Heart right ventricle (tissue), 16 donors: ENCODE measurements at regions not wholly inside any gene's neighbourhood (a gene's known extent, or its start where the extent isn't known, plus 50 kb on each side); places are given as distances from the start of the nearest gene placed in this dataset.
A peak's percentile ranks its signal among the peaks of the same experiment; 100 is the strongest.

ENCODE experiments used
- ATAC-seq, 8 donors: fragments of 200-7000 bp; cut with Tn5 transposase; one replicate each; pipeline ENCODE4 v1.9.1; 2020; ENCODE audit warnings: mild to moderate bottlenecking in 8 of 8, moderate library complexity in 8 of 8, moderate number of reproducible peaks in 1 of 8
- DNase-seq, 2 donors: peaks; one replicate each; pipeline ENCODE4 v3.0.0-alpha.2; 2020
- H3K27ac ChIP-seq, 10 donors: fragments of 200-600 bp; sonication (generic) in 2 of 10; one replicate each; pipeline versions ENCODE4 v1.5.0 to v1.8.0; 2020 to 2022; ENCODE audit warnings: mild to moderate bottlenecking in 3 of 10
- H3K27me3 ChIP-seq, 7 donors: fragments of 200-600 bp; one replicate each; pipeline ENCODE4 v1.8.0; 2021 to 2022; ENCODE audit warnings: mild to moderate bottlenecking in 2 of 7
- H3K36me3 ChIP-seq, 9 donors: fragments of 200-600 bp; sonication (generic) in 1 of 9; one replicate each; pipeline versions ENCODE4 v1.5.0 to v1.8.0; 2020 to 2022; ENCODE audit warnings: mild to moderate bottlenecking in 2 of 9
- H3K4me1 ChIP-seq, 9 donors: fragments of 200-600 bp; sonication (generic) in 1 of 9; one replicate each; pipeline versions ENCODE4 v1.5.0 to v1.8.0; 2020 to 2022; ENCODE audit warnings: mild to moderate bottlenecking in 4 of 9
- H3K4me3 ChIP-seq, 10 donors: fragments of 200-600 bp; sonication (generic) in 2 of 10; one replicate each; pipeline versions ENCODE4 v1.5.0 to v1.8.0; 2020 to 2022; ENCODE audit warnings: mild to moderate bottlenecking in 7 of 10, moderate library complexity in 2 of 10
- H3K9me3 ChIP-seq, 11 donors: fragments of 200-600 bp in 10 of 11; sonication (generic) in 2 of 11; one replicate each; pipeline versions ENCODE4 v1.5.0 to v1.8.0; 2013 to 2022; ENCODE audit warnings: mild to moderate bottlenecking in 2 of 11, control low read depth in 1 of 11, moderate library complexity in 1 of 11
- CTCF ChIP-seq, 9 donors: fragments of 200-600 bp; sonication (generic) in 2 of 9; IDR thresholded peaks; one replicate each; pipeline versions ENCODE4 v1.5.0 to v1.8.0; 2021 to 2022; ENCODE audit warnings: antibody characterized with exemption in 9 of 9, mild to moderate bottlenecking in 5 of 9, moderate library complexity in 1 of 9
- WGBS, 2 donors: extraction: QIAGEN DNeasy Blood & Tissue Kit; methylation state at CpG; one replicate each; pipeline ENCODE4 v1.1.7; 2013; ENCODE audit warnings: inconsistent platforms in 1 of 2; 5-methylcytosine and 5-hydroxymethylcytosine counted together
- intact Hi-C, 10 donors: fragments of 100-400 bp; cut with DNase I; formaldehyde crosslinking; loops; one replicate each; pipeline versions ENCODE4 v1.11.1 to v1.14.2; 2022
- donor health status: Arrhythmogenic right ventricular cardiomyopathy.
- donor health status: ischemic (EF 13 %, LVEDD 7.1; RV severe dilation, severe dysfunction).
- donor health status: healthy with polysubstance abuse.
- donor health status: DM: no; HTN: yes; CAD: no.
- donor health status: DM: no; HTN: no; CAD: no.
- donor health status: ischemic (EF 25% LVEDD 6.9; RV normal size, moderate dysfunction).
- donor health status: ischemic (EF 25% LVEDD 5.7; RV mildly dilated, moderate dysfunction).
- donor health status: healthy.
- donor health status: DM: yes; HTN: yes; CAD: no.
- donor health status: Ischemic cardiomyopathy.
- donor health status: ischemic (EF 35%, LVEDD 5.7; RV mildly dilated, moderate dysfunction).
- donor health status: nonischemic (EF 11% LVEDD 7.7; RV severe dilation, severe dysfunction).
- donor health status: DM: yes; HTN: yes; CAD: no.
- donor health status: PGD.
- donor health status: ischemic (EF 29% LVEDD 5.4; RV normal size, mild dysfunction).
- donor health status: nonischemic (EF 23%, LVEDD 6.1; RV moderate dilation, normal function).

- Histone ChIP-seq H3K27me3 (no peaks in the 10 kb centered on the region), H3K4me1 (peaks cover 0 to 14% (median 2%) of the 10 kb centered on the region in 9 donors), H3K4me3 (no peak overlapping the region), H3K9me3 (peaks cover 0 to 8% (median 0%) of the 10 kb centered on the region in 11 donors), H3K27ac (no peak overlapping the region), H3K36me3 (no peaks in the 10 kb centered on the region)
- intact Hi-C loops, result no loop called here
- TF ChIP-seq CTCF (IDR thresholded peaks at IDR 0.05), result peak in 2 of 9 donors; percentile 17 to 18
- WGBS, 2 donors, result 74 to 80% methylated on average over 6 of the region's 6 CpGs
- DNase-seq (no peak), ATAC-seq (peak in 3 of 8 donors; percentile 27 to 40 (median 37))
Measured at GRCh38 chr6:139996253-139996834, 621.9 kb upstream of the CITED2 start.

GRCh38 chr6:139994998-139995397 lies 620.5 kb upstream of the CITED2 start:
- H3K27me3 ChIP-seq, result no peaks in the 10 kb centered on the region
- no peak for ATAC-seq
- no peak overlapping the region for H3K4me3 ChIP-seq
- no peaks in the 10 kb centered on the region for H3K36me3 ChIP-seq
- peaks cover 0 to 8% (median 0%) of the 10 kb centered on the region in 11 donors for H3K9me3 ChIP-seq
- H3K4me1 ChIP-seq, result peaks cover 0 to 19% (median 15%) of the 10 kb centered on the region in 9 donors
- no peak for DNase-seq
- intact Hi-C loops, result loop anchor here in 1 of 10 donors (5.0 kb wide), 1 partner anchor 623 kb away; the partner anchor contains the start of gene CITED2
- no peak for TF ChIP-seq CTCF (IDR thresholded peaks at IDR 0.05)
- no peak overlapping the region for H3K27ac ChIP-seq

- ATAC-seq, result peak in 6 of 8 donors; percentile 67 to 84 (median 76)
- WGBS, 2 donors, result 45 to 46% methylated on average over 8 of the region's 8 CpGs
- Histone ChIP-seq H3K27ac (peak overlapping the region in 8 of 10 donors; percentile 7 to 64 (median 40)), H3K36me3 (no peaks in the 10 kb centered on the region), H3K27me3 (no peaks in the 10 kb centered on the region), H3K9me3 (peaks cover 0 to 8% (median 0%) of the 10 kb centered on the region in 11 donors), H3K4me3 (no peak overlapping the region), H3K4me1 (peaks cover 0 to 20% (median 16%) of the 10 kb centered on the region in 9 donors)
- no peak for TF ChIP-seq CTCF (IDR thresholded peaks at IDR 0.05)
- DNase-seq, result no peak
- intact Hi-C loops, result loop anchor here in 1 of 10 donors (5.0 kb wide), 1 partner anchor 619 kb away; the partner anchor contains the start of gene CITED2
Measured at GRCh38 chr6:139990856-139991465, 616.5 kb upstream of the CITED2 start.

DNA sequence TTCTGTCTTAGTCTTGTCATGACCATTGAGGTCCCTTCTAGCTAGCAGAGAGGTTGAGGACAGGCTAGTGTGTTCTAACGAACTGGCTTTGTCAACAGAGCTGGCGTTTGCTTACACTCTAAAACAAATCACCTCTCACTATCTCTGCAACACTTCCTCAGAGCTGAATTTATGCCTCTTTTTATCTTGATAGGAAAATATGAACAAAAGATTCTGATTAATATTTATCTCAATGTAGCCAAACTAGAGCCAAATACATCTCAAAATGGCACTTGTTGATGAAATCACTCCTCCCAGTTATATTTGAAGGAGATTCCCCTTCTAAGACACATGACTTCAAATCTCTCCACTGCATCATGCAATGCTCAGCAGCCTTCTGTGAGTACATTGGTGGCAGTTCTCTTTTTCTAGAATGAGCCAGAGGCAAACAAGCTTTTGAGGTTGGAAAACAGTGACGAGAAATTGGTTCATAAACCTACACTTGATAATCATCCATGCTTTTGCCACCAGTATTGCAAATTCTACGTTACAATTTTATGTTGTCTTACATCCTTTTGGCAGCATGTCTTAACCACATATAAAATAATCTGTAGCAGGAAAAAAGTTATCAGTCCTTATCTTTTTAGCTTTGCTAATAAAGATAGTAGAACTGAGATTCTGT lies 615.7 kb upstream of the CITED2 start:
- ATAC-seq (peak in 4 of 8 donors; percentile 38 to 61 (median 52)), DNase-seq (no peak)
- Histone ChIP-seq H3K27ac (peak overlapping the region in 6 of 10 donors; percentile 12 to 64 (median 54)), H3K9me3 (peaks cover 0 to 8% (median 0%) of the 10 kb centered on the region in 11 donors), H3K4me3 (no peak overlapping the region), H3K36me3 (no peaks in the 10 kb centered on the region), H3K4me1 (peaks cover 0 to 20% (median 16%) of the 10 kb centered on the region in 9 donors), H3K27me3 (no peaks in the 10 kb centered on the region)
- no peak for TF ChIP-seq CTCF (IDR thresholded peaks at IDR 0.05)
- WGBS, 2 donors, result 58 to 60% methylated on average over 4 of the region's 4 CpGs
- intact Hi-C loops, result loop anchor here in 1 of 10 donors (5.0 kb wide), 1 partner anchor 618 kb away; the partner anchor contains the start of gene CITED2
